ENCODE measurements at regions not wholly inside any gene's neighbourhood (a gene's known extent, or its start where the extent isn't known, plus 50 kb on each side); places are given as distances from the start of the nearest gene placed in this dataset.

GRCh38 chr20:22403632-22404361 is 180.6 kb downstream of the FOXA2 start (continued):
- TF ChIP-seq ZNF18 (CRISPR knock-in tag; IDR thresholded peaks at IDR 0.05; ENCODE audit: insufficient replicate concordance): peak; percentile 51
- TF ChIP-seq FOXK2 (IDR thresholded peaks at IDR 0.05): no peak
- TF ChIP-seq ASH2L (IDR thresholded peaks at IDR 0.05; ENCODE audit: insufficient read length, low read depth, low read length): peak; percentile 53
- TF ChIP-seq ZNF292 (CRISPR knock-in tag; IDR thresholded peaks at IDR 0.05; ENCODE audit: borderline replicate concordance, low read depth): peak; percentile 58; the same call in 1 of the 2 replicates
- no peak for TF ChIP-seq YY1 (IDR thresholded peaks at IDR 0.05; ENCODE audit: insufficient read depth, insufficient replicate concordance, low read depth, low read length)
- TF ChIP-seq DRAP1 (CRISPR knock-in tag; IDR thresholded peaks at IDR 0.05): peak; percentile 11; the same call in 1 of the 2 replicates
- no peak for TF ChIP-seq POLR2G (IDR thresholded peaks at IDR 0.05; ENCODE audit: low read depth, low read length)
- TF ChIP-seq RAD21 (CRISPR knock-in tag; IDR thresholded peaks at IDR 0.05): 0 out of 2 replicates have a peak, but pooled peaks have one; percentile 7
- TF ChIP-seq HNRNPUL1 (IDR thresholded peaks at IDR 0.05; ENCODE audit: low read depth, low read length): no peak
- TF ChIP-seq SOX13 (IDR thresholded peaks at IDR 0.05): peak; percentile 51; the same call in 1 of the 2 replicates
- peak in 1 of 2 experiments; percentile 90; a peak in 2 of 4 replicates for TF ChIP-seq SOX13 (CRISPR knock-in tag; conservative IDR thresholded peaks at IDR 0.05 in 1 of 2, IDR thresholded peaks at IDR 0.05 in 1 of 2)
- peak; percentile 18; the same call in 1 of the 2 replicates for TF ChIP-seq FOSL2 (CRISPR knock-in tag; IDR thresholded peaks at IDR 0.05)
- TF ChIP-seq PREB (CRISPR knock-in tag; IDR thresholded peaks at IDR 0.05): no peak
- TF ChIP-seq MAX (IDR thresholded peaks at IDR 0.05): peak; percentile 59
- TF ChIP-seq ERF (CRISPR knock-in tag; IDR thresholded peaks at IDR 0.05): 0 out of 2 replicates have a peak, but pooled peaks have one; percentile 13
- TF ChIP-seq SSRP1 (CRISPR knock-in tag; IDR thresholded peaks at IDR 0.05): 0 out of 2 replicates have a peak, but pooled peaks have one; percentile 17
- TF ChIP-seq ZNF260 (CRISPR knock-in tag; IDR thresholded peaks at IDR 0.05; ENCODE audit: borderline replicate concordance, low read depth): no peak
- TF ChIP-seq ZNF337 (CRISPR knock-in tag; IDR thresholded peaks at IDR 0.05; ENCODE audit: borderline replicate concordance, low read depth): no peak
- TF ChIP-seq ZNF441 (CRISPR knock-in tag; IDR thresholded peaks at IDR 0.05; ENCODE audit: borderline replicate concordance): 0 out of 2 replicates have a peak, but pooled peaks have one; percentile 16
- no peak for TF ChIP-seq MLLT10 (CRISPR knock-in tag; IDR thresholded peaks at IDR 0.05)
- TF ChIP-seq ZNF224 (CRISPR knock-in tag; IDR thresholded peaks at IDR 0.05): 0 out of 2 replicates have a peak, but pooled peaks have one; percentile 59
- no peak for TF ChIP-seq ZNF570 (CRISPR knock-in tag; IDR thresholded peaks at IDR 0.05; ENCODE audit: borderline replicate concordance)

Data from HepG2 (cell line).